ENCODE measurements at regions not wholly inside any gene's neighbourhood (a gene's known extent, or its start where the extent isn't known, plus 50 kb on each side); places are given as distances from the start of the nearest gene placed in this dataset.

GRCh38 chr20:55805138-55805537 is 200.2 kb downstream of the CBLN4 start:
- TF ChIP-seq CTCF (IDR thresholded peaks at IDR 0.05) (no peak), EZH2 (IDR thresholded peaks at IDR 0.05; ENCODE audit: borderline replicate concordance, insufficient read depth, low read depth, low read length, poor library complexity, severe bottlenecking) (no peak)
